ENCODE measurements at regions not wholly inside any gene's neighbourhood (a gene's known extent, or its start where the extent isn't known, plus 50 kb on each side); places are given as distances from the start of the nearest gene placed in this dataset.

DNA sequence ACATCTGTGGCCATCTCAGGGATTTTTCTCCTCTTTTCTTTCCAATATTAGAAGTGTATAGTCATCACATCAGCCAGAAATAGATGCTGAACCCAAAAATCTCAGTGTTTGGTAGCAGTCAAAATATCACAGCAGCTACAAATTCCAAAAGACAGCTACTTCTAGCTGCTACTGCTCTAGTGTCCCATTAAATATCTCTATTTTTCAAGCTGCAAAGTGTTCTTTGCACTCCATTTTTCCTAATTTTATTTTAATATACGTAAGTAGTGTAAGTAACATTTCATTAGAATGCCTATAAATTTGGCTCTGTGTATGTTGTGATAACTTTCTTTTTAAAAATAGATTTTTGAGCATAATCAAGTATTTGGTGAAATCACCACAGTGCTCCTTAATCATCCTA is 967.3 kb downstream of the BCL11A start:
- TF ChIP-seq, protein P1, sequence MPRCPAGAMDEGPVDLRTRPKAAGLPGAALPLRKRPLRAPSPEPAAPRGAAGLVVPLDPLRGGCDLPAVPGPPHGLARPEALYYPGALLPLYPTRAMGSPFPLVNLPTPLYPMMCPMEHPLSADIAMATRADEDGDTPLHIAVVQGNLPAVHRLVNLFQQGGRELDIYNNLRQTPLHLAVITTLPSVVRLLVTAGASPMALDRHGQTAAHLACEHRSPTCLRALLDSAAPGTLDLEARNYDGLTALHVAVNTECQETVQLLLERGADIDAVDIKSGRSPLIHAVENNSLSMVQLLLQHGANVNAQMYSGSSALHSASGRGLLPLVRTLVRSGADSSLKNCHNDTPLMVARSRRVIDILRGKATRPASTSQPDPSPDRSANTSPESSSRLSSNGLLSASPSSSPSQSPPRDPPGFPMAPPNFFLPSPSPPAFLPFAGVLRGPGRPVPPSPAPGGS (IDR thresholded peaks at IDR 0.05; ENCODE audit: borderline replicate concordance, insufficient read depth, low read depth, low read length, poor library complexity, severe bottlenecking), result no peak
- TF ChIP-seq NFYA (IDR thresholded peaks at IDR 0.05; ENCODE audit: borderline replicate concordance, low read depth, low read length) (no peak), SRF (IDR thresholded peaks at IDR 0.05; ENCODE audit: low read depth in 2 of 2, low read length in 2 of 2) (no peak)
- TF ChIP-seq, protein P2, sequence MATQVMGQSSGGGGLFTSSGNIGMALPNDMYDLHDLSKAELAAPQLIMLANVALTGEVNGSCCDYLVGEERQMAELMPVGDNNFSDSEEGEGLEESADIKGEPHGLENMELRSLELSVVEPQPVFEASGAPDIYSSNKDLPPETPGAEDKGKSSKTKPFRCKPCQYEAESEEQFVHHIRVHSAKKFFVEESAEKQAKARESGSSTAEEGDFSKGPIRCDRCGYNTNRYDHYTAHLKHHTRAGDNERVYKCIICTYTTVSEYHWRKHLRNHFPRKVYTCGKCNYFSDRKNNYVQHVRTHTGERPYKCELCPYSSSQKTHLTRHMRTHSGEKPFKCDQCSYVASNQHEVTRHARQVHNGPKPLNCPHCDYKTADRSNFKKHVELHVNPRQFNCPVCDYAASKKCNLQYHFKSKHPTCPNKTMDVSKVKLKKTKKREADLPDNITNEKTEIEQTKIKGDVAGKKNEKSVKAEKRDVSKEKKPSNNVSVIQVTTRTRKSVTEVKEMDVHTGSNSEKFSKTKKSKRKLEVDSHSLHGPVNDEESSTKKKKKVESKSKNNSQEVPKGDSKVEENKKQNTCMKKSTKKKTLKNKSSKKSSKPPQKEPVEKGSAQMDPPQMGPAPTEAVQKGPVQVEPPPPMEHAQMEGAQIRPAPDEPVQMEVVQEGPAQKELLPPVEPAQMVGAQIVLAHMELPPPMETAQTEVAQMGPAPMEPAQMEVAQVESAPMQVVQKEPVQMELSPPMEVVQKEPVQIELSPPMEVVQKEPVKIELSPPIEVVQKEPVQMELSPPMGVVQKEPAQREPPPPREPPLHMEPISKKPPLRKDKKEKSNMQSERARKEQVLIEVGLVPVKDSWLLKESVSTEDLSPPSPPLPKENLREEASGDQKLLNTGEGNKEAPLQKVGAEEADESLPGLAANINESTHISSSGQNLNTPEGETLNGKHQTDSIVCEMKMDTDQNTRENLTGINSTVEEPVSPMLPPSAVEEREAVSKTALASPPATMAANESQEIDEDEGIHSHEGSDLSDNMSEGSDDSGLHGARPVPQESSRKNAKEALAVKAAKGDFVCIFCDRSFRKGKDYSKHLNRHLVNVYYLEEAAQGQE (IDR thresholded peaks at IDR 0.05; ENCODE audit: low read depth, low read length), result no peak
- TF ChIP-seq, protein P3, sequence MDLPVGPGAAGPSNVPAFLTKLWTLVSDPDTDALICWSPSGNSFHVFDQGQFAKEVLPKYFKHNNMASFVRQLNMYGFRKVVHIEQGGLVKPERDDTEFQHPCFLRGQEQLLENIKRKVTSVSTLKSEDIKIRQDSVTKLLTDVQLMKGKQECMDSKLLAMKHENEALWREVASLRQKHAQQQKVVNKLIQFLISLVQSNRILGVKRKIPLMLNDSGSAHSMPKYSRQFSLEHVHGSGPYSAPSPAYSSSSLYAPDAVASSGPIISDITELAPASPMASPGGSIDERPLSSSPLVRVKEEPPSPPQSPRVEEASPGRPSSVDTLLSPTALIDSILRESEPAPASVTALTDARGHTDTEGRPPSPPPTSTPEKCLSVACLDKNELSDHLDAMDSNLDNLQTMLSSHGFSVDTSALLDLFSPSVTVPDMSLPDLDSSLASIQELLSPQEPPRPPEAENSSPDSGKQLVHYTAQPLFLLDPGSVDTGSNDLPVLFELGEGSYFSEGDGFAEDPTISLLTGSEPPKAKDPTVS (IDR thresholded peaks at IDR 0.05; ENCODE audit: low read depth, low read length), result no peak
- in situ Hi-C loops (cut with MboI), result no loop called here
- 0% methylated on average over 1 of the region's 1 CpG for WGBS (ENCODE audit: insufficient coverage, insufficient replicate concordance, low lambda C conversion rate, missing lambda C conversion rate)

More for the DNA sequence above, 967.3 kb downstream of the BCL11A start:
- ChIA-PET CTCF (no interaction called here), RAD21 (ENCODE audit: unreplicated experiment) (no interaction called here), SMC1A (ENCODE audit: uncharacterized antibody, unreplicated experiment) (no interaction called here), POLR2A (no interaction called here)
- DNase-seq (ENCODE audit: low read depth, low spot score) (no peak), FAIRE-seq (no peak), ATAC-seq (no peak)
- Histone ChIP-seq H3K9me3 (replicated peaks; ENCODE audit: control insufficient read depth, insufficient read depth, low read length) (no peaks in the 10 kb centered on the region), H3K27ac (ENCODE audit: control insufficient read depth, insufficient read depth) (no peak overlapping the region), H3K27me3 (replicated peaks in 1 of 2; ENCODE audit: control insufficient read depth in 2 of 2, insufficient read depth in 2 of 2, low read length in 1 of 2) (no peaks in the 10 kb centered on the region), H3K79me2 (ENCODE audit: control insufficient read depth, insufficient read depth, low read length) (no peaks in the 10 kb centered on the region), H3K4me3 (no peak overlapping the region), H3K4me2 (ENCODE audit: control insufficient read depth, insufficient read depth) (no peak overlapping the region), H4K20me1 (ENCODE audit: control insufficient read depth, insufficient read depth) (no peaks in the 10 kb centered on the region), H3K36me3 (ENCODE audit: control insufficient read depth in 2 of 2, insufficient read depth in 2 of 2, low read length in 1 of 2) (no peaks in the 10 kb centered on the region), H3K9ac (ENCODE audit: control insufficient read depth, insufficient read depth, low read length) (no peak overlapping the region), H3K4me1 (ENCODE audit: control insufficient read depth, insufficient read depth, low read length) (no peaks in the 10 kb centered on the region), H2AFZ (ENCODE audit: control insufficient read depth, low read depth, low read length) (no peak overlapping the region)
- BruUV-seq (replicated peaks), result no TSS peak
- intact Hi-C loops (cut with micrococcal nuclease; ENCODE audit: unreplicated experiment), result no loop called here

Measured in GM12878 (cell line).